SK-N-SH treated with all-trans-retinoic acid at 6 μM for 48 hours (cell line): ENCODE measurements at regions not wholly inside any gene's neighbourhood (a gene's known extent, or its start where the extent isn't known, plus 50 kb on each side); places are given as distances from the start of the nearest gene placed in this dataset.

ENCODE experiments used
- ARNTL ChIP-seq: fragments of 450-650 bp; formaldehyde crosslinking; IDR thresholded peaks from 2 replicates; pipeline ENCODE4 v1.5.0; 2020; ENCODE audit warnings: low read depth, mild to moderate bottlenecking, moderate library complexity, borderline replicate concordance
- CREB5 ChIP-seq: fragments of 250-450 bp; sonication (Bioruptor Pico); IDR thresholded peaks from 2 replicates; pipeline ENCODE4 v1.5.1; 2020; ENCODE audit warnings: low read depth, mild to moderate bottlenecking, moderate library complexity
- ISL1 ChIP-seq: fragments of 250-450 bp; sonication (Bioruptor Pico); IDR thresholded peaks from 2 replicates; pipeline ENCODE4 v2.1.2; 2022; ENCODE audit warnings: mild to moderate bottlenecking, moderate library complexity
- OSR1 ChIP-seq: fragments of 250-450 bp; sonication (Bioruptor Pico); IDR thresholded peaks from 2 replicates; pipeline ENCODE4 v1.8.0; 2022; ENCODE audit warnings: moderate library complexity, mild to moderate bottlenecking, inconsistent platforms

GRCh38 chrX:46211079-46211478 is 334.1 kb downstream of the ZNF674 start:
- TF ChIP-seq ISL1 (CRISPR knock-in tag) (no peak), CREB5 (CRISPR knock-in tag) (no peak), OSR1 (CRISPR knock-in tag) (no peak), ARNTL (CRISPR knock-in tag) (no peak)
